Keratinocyte (primary cell): ENCODE measurements at regions not wholly inside any gene's neighbourhood (a gene's known extent, or its start where the extent isn't known, plus 50 kb on each side); places are given as distances from the start of the nearest gene placed in this dataset.

Source experiments
- EZH2 ChIP-seq: IDR thresholded peaks from one replicate; pipeline ENCODE4 v1.6.1; 2012; ENCODE audit warnings: inconsistent platforms, mild to moderate bottlenecking, low read length, moderate library complexity
- TF ChIP-seq, protein P1 (sequence below), 3 experiments: IDR thresholded peaks in 1 of 3; conservative IDR thresholded peaks in 1 of 3; optimal IDR thresholded peaks in 1 of 3; 2 replicates in 2 of 3; 3 replicates in 1 of 3; pipeline versions ENCODE3 to v1.5.1; 2011; ENCODE audit warnings: low read length in 3 of 3, mild to moderate bottlenecking in 3 of 3, moderate library complexity in 2 of 3, control low read depth in 1 of 3, inconsistent platforms in 1 of 3; ENCODE audit not compliant: insufficient read depth in 2 of 3; ENCODE audit errors: extremely low read depth in 1 of 3

GRCh38 chr7:155928583-155928982 lies 116.3 kb upstream of the SHH start:
- TF ChIP-seq, protein P1, sequence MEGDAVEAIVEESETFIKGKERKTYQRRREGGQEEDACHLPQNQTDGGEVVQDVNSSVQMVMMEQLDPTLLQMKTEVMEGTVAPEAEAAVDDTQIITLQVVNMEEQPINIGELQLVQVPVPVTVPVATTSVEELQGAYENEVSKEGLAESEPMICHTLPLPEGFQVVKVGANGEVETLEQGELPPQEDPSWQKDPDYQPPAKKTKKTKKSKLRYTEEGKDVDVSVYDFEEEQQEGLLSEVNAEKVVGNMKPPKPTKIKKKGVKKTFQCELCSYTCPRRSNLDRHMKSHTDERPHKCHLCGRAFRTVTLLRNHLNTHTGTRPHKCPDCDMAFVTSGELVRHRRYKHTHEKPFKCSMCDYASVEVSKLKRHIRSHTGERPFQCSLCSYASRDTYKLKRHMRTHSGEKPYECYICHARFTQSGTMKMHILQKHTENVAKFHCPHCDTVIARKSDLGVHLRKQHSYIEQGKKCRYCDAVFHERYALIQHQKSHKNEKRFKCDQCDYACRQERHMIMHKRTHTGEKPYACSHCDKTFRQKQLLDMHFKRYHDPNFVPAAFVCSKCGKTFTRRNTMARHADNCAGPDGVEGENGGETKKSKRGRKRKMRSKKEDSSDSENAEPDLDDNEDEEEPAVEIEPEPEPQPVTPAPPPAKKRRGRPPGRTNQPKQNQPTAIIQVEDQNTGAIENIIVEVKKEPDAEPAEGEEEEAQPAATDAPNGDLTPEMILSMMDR (optimal IDR thresholded peaks at IDR 0.05 in 1 of 3, IDR thresholded peaks at IDR 0.05 in 1 of 3, conservative IDR thresholded peaks at IDR 0.05 in 1 of 3; ENCODE audit: extremely low read depth in 1 of 3, insufficient read depth in 2 of 3, low read length in 3 of 3) = no peak
- no peak for TF ChIP-seq EZH2
